Transverse colon (tissue), 4 donors: ENCODE measurements at regions not wholly inside any gene's neighbourhood (a gene's known extent, or its start where the extent isn't known, plus 50 kb on each side); places are given as distances from the start of the nearest gene placed in this dataset.

Experiments
- DNase-seq: peaks from one replicate; pipeline ENCODE4 v3.0.0-alpha.2; 2019
- H3K27ac ChIP-seq, 4 donors: fragments of 200-600 bp; sonication (generic); 2 replicates each; pipeline ENCODE4 v1.5.1; 2016 to 2018; ENCODE audit warnings: inconsistent platforms in 4 of 4
- H3K27me3 ChIP-seq: fragments of 200-600 bp; sonication (generic); 2 replicates; pipeline ENCODE4 v1.5.1; 2017; ENCODE audit warnings: inconsistent platforms
- H3K36me3 ChIP-seq, 4 donors: fragments of 200-600 bp; sonication (generic); 2 replicates each; pipeline ENCODE4 v1.5.1; 2017 to 2019; ENCODE audit warnings: inconsistent platforms in 4 of 4
- H3K4me1 ChIP-seq, 4 donors: fragments of 200-600 bp; sonication (generic); 2 replicates each; pipeline ENCODE4 v1.5.1; 2017 to 2020; ENCODE audit warnings: inconsistent platforms in 4 of 4
- H3K4me3 ChIP-seq, 4 donors: fragments of 200-600 bp; sonication (generic); 1 replicate in 1 of 4; 2 replicates in 3 of 4; pipeline versions ENCODE4 v1.5.1 to v1.6.1; 2017 to 2019; ENCODE audit warnings: inconsistent platforms in 4 of 4
- H3K9me3 ChIP-seq, 2 donors: fragments of 200-600 bp; sonication (generic); 2 replicates each; pipeline ENCODE4 v1.5.1; 2017 to 2019; ENCODE audit warnings: inconsistent platforms in 2 of 2
- EP300 ChIP-seq: sonication (generic); formaldehyde crosslinking; IDR thresholded peaks from one replicate; pipeline ENCODE4 v1.6.1; 2017; ENCODE audit warnings: antibody characterized with exemption, low read depth
- POLR2A ChIP-seq: fragments of 450-650 bp; IDR thresholded peaks from one replicate; pipeline ENCODE4 v1.6.1; 2016; ENCODE audit warnings: antibody characterized with exemption, mild to moderate bottlenecking, moderate library complexity
- POLR2AphosphoS5 ChIP-seq, 3 donors: sonication (generic); formaldehyde crosslinking; IDR thresholded peaks; one replicate each; pipeline ENCODE4 v1.6.1; 2016; ENCODE audit warnings: antibody characterized with exemption in 3 of 3
- WGBS, 2 donors: methylation state at CpG; one replicate each; pipeline ENCODE4 v1.1.5; 2018; ENCODE audit warnings: low coverage in 1 of 2; 5-methylcytosine and 5-hydroxymethylcytosine counted together
- in situ Hi-C, 4 donors: fragments of 200-750 bp; cut with MboI; loops; one replicate each; pipeline versions ENCODE4 v1.15.0 to v1.15.1; 2017; ENCODE audit warnings: low sequenced_read_pairs in 3 of 4, low pct_ligation_motif_present in 1 of 4, low pct_unique_long_range_greater_than_20kb in 1 of 4
- intact Hi-C: fragments of 100-400 bp; cut with DNase I; formaldehyde crosslinking; loops from one replicate; pipeline ENCODE4 v1.15.1; 2023; ENCODE audit warnings: low total_unique reads
- TF ChIP-seq, protein P1 (sequence below), 5 experiments: fragments of 200-600 bp in 3 of 5; fragments of 450-650 bp in 2 of 5; sonication (generic) in 3 of 5; IDR thresholded peaks; 1 replicate in 2 of 5; 2 replicates in 3 of 5; pipeline ENCODE4 v1.5.1; 2016 to 2017; ENCODE audit warnings: antibody characterized with exemption in 5 of 5, inconsistent platforms in 3 of 5, mild to moderate bottlenecking in 2 of 5, moderate library complexity in 1 of 5

DNA sequence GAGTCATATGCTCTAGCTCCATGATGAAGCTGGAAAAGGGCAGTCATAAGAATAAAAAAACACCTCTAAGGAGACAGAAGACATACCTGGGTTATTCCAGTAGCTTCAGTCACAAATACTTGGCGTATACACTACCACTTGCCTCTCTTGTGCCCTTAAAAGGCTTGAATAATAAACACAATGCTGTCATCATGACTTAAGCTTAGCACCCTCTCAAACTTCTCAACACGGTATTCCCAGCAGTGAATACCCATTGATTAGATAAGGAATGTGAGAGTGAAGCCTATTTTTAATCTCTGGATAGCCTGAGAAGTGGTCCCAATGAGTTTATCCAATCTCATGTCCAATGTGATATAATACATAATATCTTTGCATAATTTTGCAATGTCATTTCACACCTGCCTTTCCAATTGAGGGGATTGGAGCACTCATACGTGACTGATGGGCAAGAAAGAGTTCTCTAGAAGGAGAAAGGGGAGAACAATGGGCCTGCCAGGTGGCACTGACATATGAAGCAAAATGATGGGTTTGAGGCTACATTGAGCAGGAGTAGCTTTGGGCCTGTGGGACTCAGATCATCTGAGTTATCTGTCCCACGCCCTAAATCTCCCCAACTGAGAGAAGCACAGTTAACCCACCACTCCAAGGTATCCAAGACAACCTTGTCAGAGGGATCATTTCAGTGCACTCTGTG, 298.6 kb upstream of the DAB1 start:
- no peak for DNase-seq
- TF ChIP-seq POLR2A (no peak), EP300 (no peak), POLR2AphosphoS5 (IDR thresholded peaks at IDR 0.05) (no peak)
- TF ChIP-seq, protein P1, sequence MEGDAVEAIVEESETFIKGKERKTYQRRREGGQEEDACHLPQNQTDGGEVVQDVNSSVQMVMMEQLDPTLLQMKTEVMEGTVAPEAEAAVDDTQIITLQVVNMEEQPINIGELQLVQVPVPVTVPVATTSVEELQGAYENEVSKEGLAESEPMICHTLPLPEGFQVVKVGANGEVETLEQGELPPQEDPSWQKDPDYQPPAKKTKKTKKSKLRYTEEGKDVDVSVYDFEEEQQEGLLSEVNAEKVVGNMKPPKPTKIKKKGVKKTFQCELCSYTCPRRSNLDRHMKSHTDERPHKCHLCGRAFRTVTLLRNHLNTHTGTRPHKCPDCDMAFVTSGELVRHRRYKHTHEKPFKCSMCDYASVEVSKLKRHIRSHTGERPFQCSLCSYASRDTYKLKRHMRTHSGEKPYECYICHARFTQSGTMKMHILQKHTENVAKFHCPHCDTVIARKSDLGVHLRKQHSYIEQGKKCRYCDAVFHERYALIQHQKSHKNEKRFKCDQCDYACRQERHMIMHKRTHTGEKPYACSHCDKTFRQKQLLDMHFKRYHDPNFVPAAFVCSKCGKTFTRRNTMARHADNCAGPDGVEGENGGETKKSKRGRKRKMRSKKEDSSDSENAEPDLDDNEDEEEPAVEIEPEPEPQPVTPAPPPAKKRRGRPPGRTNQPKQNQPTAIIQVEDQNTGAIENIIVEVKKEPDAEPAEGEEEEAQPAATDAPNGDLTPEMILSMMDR (IDR thresholded peaks at IDR 0.05), result no peak
- 66 to 88% methylated on average over 3 to 4 of the region's 4 CpGs for WGBS, 2 donors
- Histone ChIP-seq H3K4me1 (no peaks in the 10 kb centered on the region), H3K27me3 (no peaks in the 10 kb centered on the region), H3K9me3 (no peaks in the 10 kb centered on the region), H3K27ac (no peak overlapping the region), H3K4me3 (no peak overlapping the region), H3K36me3 (no peaks in the 10 kb centered on the region)
- intact Hi-C loops, result no loop called here
- in situ Hi-C loops, result no loop called here

DNA sequence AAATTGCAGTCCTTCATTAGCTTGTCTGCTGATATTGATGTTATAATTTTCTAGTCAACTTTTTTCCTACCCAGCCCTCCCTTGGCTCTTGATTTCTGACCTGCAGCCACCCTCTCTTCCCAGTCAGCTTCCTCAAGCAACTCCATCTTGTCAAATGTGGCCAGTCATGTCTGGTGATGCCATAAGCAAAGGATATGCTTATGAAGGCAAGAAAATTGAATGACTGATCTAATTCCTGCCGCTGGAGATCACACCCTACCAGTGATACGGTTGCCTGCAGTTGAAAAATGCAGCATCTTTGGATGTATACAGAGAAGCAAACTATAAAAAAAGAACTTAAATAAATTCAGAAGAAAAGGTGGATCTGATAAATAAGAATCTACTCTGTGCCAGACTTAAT, 297.1 kb upstream of the DAB1 start:
- in situ Hi-C loops, result no loop called here
- no peak overlapping the region for H3K27ac ChIP-seq
- 92 to 95% methylated on average over 2 of the region's 2 CpGs for WGBS, 2 donors
- no peaks in the 10 kb centered on the region for H3K36me3 ChIP-seq
- no peaks in the 10 kb centered on the region for H3K9me3 ChIP-seq
- TF ChIP-seq EP300, result no peak
- TF ChIP-seq POLR2A, result no peak
- TF ChIP-seq, protein P1 (IDR thresholded peaks at IDR 0.05), result no peak
- TF ChIP-seq POLR2AphosphoS5 (IDR thresholded peaks at IDR 0.05), result no peak
- intact Hi-C loops, result no loop called here
- H3K27me3 ChIP-seq, result no peaks in the 10 kb centered on the region
- no peak for DNase-seq
- H3K4me3 ChIP-seq, result no peak overlapping the region
- H3K4me1 ChIP-seq, result no peaks in the 10 kb centered on the region

DNA sequence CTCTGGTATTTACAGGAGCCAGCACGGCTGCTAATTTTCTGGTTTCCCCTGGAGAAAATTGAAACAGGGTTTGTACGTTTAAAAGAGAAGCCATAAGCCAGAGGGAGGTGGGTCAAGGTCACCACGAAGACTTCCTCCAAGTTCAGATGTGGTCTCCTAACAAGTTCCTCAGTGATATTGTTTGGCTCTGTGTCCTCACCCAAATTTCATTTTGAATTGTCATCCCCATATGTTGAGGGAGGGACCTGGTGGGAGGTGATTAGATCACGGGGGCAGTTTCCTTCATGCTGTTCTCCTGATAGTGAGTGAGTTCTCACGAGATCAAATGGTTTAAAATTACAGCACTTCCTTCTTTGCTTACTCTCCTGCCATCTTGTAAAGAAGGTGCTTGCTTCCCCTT, 295.4 kb upstream of the DAB1 start:
- in situ Hi-C loops, result no loop called here
- no peaks in the 10 kb centered on the region for H3K9me3 ChIP-seq
- WGBS, 2 donors, result 25 to 27% methylated on average over 2 to 5 of the region's 5 CpGs

DNA sequence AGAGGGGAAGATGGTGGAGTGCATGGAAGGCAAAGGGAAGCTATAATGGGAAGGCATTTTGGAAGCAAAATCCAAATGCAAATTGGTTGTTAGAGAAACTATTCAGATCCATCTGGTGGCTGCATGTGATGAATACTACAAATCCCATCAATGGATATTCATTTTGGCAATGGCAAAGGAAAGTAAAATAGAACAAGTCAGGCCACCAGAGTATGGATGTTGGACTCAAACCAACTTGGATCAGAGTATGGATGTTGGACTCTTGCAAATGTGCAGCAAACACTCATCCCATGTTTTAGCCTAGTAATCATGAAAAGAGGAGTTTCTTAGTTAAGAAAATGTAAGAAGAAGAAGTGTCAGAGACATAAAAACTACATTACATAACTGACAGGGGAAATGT, 289.6 kb upstream of the DAB1 start:
- no peak for DNase-seq
- TF ChIP-seq POLR2A, result no peak
- TF ChIP-seq, protein P1 (IDR thresholded peaks at IDR 0.05), result no peak
- no peak for TF ChIP-seq POLR2AphosphoS5 (IDR thresholded peaks at IDR 0.05)
- TF ChIP-seq EP300, result no peak

More for the DNA sequence above, 295.4 kb upstream of the DAB1 start:
- TF ChIP-seq POLR2A (no peak), EP300 (no peak), POLR2AphosphoS5 (IDR thresholded peaks at IDR 0.05) (no peak)
- TF ChIP-seq, protein P1 (IDR thresholded peaks at IDR 0.05), result no peak
- H3K4me1 ChIP-seq, result no peaks in the 10 kb centered on the region
- H3K27me3 ChIP-seq, result no peaks in the 10 kb centered on the region
- DNase-seq, result no peak
- no peaks in the 10 kb centered on the region for H3K36me3 ChIP-seq
- intact Hi-C loops, result no loop called here
- no peak overlapping the region for H3K4me3 ChIP-seq
- H3K27ac ChIP-seq, result no peak overlapping the region

More for the DNA sequence above, 289.6 kb upstream of the DAB1 start:
- H3K27me3 ChIP-seq, result no peaks in the 10 kb centered on the region
- in situ Hi-C loops (no loop called here), intact Hi-C loops (no loop called here)
- H3K4me3 ChIP-seq, result no peak overlapping the region
- H3K9me3 ChIP-seq, result no peaks in the 10 kb centered on the region
- H3K36me3 ChIP-seq, result no peaks in the 10 kb centered on the region
- H3K4me1 ChIP-seq, result no peaks in the 10 kb centered on the region
- H3K27ac ChIP-seq, result no peak overlapping the region
